GM21360 (cell line): ENCODE measurements at regions not wholly inside any gene's neighbourhood (a gene's known extent, or its start where the extent isn't known, plus 50 kb on each side); places are given as distances from the start of the nearest gene placed in this dataset.

Source experiments
- ATAC-seq: cut with Tn5 transposase; IDR thresholded peaks from one replicate; pipeline ENCODE4 v1.9.1; 2021; ENCODE audit warnings: mild to moderate bottlenecking, moderate library complexity; ENCODE audit not compliant: unreplicated experiment

DNA sequence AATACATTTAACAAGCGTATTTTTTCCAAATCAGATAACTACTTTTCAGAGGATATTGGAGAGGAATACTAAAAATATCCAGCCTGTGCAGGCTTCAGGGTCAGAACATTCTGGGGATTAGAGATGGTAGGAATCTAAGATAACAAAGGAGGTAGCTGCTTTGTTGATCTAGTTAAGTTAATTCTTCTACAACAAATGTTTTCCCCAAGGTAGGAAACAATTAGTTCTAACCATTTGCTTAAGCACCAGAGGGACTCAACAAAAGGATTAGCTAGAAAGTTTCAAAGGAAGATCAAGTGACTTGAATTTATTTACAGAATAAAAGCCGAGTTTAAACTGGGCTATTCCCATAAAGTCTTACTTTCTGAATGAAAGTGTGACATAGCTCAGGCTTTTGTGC, 524.2 kb downstream of the TMTC2 start:
- no peak for ATAC-seq

DNA sequence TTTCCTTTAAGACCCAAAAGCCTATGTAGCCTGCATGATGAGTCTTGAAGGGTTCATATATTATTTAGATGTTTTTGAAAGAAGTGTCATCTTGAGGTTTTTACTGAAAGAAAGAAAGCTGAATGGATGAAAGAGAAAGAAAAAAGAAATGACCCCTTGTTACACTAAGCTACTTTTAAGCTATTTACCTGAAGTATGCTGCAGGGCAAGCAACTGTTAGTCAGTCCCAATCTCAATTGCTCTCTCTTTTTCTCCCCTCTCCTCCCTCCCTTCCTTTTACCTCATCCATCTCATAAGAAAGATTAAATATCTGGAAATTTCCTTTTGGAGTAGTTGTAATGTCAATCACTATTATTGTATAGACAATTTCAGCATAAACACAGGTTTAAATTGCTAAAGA, 512.4 kb downstream of the TMTC2 start:
- no peak for ATAC-seq

GRCh38 chr12:83198291-83199015, 511.7 kb downstream of the TMTC2 start:
- ATAC-seq, result no peak

- ATAC-seq, result no peak
Measured at GRCh38 chr12:83197483-83197914, 510.8 kb downstream of the TMTC2 start.

- no peak for ATAC-seq
Measured at GRCh38 chr12:83196694-83197350, 510.1 kb downstream of the TMTC2 start.

DNA sequence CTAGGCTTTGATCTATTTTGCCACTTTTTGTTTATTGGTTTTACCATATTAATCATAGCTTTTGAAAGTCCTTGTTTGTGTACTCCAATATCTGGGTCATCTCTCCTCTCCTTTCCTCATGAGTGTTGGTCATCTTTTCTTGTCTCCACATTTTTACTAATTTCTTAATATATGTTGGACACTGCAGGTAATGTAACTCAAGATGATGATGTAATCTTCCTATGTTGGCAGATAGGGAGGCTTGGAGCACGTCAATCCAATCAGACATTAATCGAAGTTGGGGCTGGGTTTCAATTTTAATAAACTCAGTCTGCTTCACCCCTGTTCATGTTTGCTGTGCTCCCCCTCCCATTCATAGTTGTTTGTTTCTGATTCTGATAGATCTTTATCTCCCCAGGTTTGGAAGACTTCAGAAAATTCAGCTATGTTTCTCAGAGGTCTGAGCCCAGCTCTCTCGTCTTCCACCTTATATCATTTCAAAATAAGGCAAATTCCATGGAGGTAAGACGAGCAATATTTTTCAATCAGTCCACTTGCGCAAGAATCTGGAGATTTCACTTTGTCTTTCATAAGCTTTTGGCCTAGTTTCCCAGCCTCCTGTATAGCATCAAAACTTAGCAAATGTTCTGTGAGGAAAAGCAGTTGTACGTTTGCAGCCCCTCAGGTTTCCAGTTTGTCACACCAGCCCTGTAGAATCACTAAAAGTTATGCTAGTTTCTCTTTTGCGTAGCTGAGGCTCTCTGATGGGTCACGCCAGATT, 504.1 kb downstream of the TMTC2 start:
- no peak for ATAC-seq

GRCh38 chr12:83186419-83186818, 499.7 kb downstream of the TMTC2 start:
- no peak for ATAC-seq

GRCh38 chr12:83185241-83185640, 498.5 kb downstream of the TMTC2 start:
- ATAC-seq, result no peak
